Stimulated activated CD4-positive, alpha-beta T cell treated with anti-CD3 and anti-CD28 coated beads, TNF-alpha, amount 100 ng/mL, for 24 hours (primary cell): ENCODE measurements at regions not wholly inside any gene's neighbourhood (a gene's known extent, or its start where the extent isn't known, plus 50 kb on each side); places are given as distances from the start of the nearest gene placed in this dataset.

Source experiments
- DNase-seq, 3 experiments: peaks; one replicate each; pipeline ENCODE4 v3.0.0-alpha.2; 2020; ENCODE audit warnings: low read depth in 3 of 3

DNA sequence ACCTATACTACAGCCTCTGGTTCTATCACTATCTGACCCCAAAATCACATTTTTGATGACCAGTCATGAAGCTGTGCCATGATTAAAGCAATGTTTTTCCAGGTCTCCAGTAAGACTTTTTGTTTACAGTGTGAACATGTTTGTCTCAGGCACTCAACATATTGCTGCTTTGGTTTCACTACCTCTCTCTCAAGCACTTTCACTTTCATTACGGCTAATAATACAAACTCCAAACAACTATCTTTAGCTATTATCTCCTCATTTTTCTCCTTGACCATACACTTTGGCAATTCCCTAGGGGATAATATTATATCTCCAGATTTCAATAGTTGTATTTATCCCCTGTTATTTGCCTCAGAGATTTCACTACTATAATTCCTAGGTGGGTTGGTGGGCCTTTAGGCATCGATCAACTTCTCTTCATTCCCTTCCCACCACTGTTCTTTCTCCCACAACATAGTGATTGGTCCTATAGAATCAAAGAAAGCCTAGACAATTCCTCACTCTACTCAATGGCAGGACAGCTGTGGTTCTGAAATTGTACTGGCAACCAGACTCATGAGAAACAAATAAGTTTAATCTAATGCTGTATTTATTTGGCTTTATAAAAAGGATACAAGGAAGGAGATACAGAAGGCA, 261.4 kb upstream of the ZWINT start:
- DNase-seq, result no peak

GRCh38 chr10:56606202-56606601, 245.1 kb upstream of the ZWINT start:
- no peak for DNase-seq

DNA sequence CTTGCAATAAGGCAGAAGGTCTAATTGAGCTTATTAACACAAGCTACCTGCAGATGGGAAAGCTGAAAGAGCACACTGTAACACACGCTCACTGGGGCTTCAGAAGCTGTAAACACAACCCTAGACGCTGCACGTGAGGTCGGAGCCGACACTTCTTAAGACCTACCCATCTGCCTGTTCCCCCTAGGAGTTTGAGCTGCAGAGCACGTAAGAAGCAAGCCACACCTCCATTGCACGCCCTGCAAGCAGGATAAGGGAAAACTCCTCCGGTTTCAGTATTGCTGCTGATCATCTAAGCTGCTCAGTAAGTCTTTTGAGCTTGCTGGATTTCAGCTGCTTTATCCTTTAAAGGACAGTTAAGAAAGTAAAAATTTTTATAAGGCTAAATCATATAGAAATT, 244.0 kb upstream of the ZWINT start:
- no peak for DNase-seq

DNA sequence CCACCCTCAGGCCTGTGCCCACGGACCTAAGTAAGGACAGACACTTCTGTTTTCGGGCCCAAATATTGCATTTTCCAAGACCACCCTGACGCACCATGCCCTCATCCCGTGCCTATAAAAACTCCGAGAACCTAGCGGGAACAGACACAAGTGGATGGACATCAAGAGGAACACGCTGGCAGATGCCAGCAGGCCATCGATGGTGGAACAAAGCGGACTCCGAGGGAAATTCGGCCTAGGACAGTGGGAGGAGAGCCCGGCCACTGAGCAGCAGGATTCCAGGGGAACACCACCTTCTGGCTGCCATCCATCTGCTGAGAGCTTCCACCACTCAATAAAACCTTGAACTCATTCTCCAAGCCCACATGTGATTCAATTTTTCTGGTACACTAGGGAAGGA, 243.6 kb upstream of the ZWINT start:
- DNase-seq, result no peak

- no peak for DNase-seq
Measured at GRCh38 chr10:56599201-56599600, 238.1 kb upstream of the ZWINT start.

- DNase-seq, result no peak
Measured at GRCh38 chr10:56596257-56596656, 235.2 kb upstream of the ZWINT start.

DNA sequence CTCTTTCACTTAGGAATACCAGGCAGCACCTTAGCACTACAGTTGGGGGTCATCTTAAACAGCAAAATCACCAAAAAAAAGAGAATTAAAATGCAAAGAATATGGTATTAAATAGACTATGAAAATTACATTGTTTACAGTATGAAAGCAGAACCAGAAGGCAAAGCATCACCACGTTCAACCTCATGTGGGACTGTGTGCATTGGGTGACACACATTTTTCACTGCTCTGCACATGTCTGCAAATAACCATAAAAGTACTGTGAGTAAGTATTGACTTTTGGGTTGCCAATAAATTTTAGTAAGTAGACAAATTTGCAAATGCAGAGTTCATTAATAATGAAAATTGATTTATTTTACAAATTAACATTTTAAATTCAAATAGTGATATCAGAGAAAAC, 232.1 kb upstream of the ZWINT start:
- no peak for DNase-seq

GRCh38 chr10:56586461-56586891, 225.4 kb upstream of the ZWINT start:
- DNase-seq, result no peak

DNA sequence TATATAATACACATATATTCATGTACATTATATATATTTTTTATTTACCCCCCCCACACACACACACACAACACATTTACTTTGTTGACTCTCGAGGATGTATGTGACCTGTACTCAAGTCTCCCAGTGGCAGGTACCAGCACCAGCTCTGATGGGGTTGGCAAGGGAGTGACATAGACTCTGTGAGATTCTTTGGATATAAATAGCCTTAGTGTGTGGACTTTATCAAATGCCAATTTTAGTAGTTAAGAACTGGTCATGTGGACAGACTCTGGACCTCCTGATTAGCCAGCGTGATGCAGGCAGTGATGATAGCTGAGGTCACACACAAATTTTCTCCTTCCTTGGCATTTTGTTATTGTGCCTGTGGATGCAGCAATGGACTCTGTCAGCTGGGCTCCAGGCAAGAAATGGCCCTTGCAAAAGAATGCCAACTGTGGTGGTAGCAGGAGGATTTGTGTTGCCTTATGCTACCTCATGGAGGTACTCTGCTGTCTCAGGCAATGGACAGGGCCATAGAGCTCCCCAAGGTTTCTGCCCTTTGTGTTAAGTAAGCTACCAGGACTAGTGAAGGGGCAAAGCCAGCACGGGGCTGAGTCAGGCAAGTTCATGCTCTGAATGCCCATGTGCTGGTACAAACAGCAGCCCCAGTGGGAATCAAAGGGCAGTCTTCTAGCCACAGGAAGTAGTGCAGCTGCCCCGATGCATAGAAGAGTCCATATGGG, 224.6 kb upstream of the ZWINT start:
- DNase-seq, result no peak

DNA sequence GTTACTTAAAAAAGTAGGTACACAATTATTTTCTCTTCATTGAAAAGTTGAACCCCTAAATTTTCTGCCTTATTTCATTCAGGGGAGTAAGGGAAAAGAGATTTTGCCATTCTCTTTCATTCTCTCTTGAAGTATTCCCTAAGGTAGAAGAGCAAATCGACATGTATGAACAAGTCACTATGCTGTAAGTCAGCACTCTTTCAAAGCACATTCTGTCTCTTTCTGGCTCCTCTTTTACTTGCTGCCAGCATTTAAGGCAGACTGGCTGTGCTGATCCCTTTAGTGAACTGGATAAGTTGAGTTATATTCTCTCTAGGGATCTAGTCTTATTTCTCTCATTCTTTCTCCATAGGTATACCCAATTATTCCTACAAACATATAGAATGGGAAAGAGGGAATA, 222.3 kb upstream of the ZWINT start:
- no peak for DNase-seq

GRCh38 chr10:56567580-56567979, 206.5 kb upstream of the ZWINT start:
- no peak for DNase-seq

- DNase-seq, result no peak
Measured at GRCh38 chr10:56561336-56561735, 200.3 kb upstream of the ZWINT start.

DNA sequence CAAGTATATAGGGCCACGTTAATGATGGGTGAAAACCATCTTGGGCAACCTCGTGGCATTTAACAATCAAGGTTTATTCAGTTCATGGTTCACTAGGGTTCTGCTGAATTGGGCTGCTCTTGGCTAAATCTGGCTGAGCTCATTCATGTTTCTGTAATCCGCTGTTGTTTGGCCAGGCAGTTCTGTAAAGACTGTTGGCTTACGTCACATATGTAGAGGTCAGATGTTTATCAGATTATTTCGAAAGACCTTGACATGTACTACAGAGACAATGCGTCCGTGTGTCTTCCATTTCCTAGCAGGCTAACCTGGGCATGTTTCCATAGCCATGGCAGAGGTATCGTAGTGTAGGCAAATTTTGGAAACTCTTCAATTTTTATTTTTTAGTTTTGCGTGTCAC, 190.0 kb upstream of the ZWINT start:
- no peak for DNase-seq

DNA sequence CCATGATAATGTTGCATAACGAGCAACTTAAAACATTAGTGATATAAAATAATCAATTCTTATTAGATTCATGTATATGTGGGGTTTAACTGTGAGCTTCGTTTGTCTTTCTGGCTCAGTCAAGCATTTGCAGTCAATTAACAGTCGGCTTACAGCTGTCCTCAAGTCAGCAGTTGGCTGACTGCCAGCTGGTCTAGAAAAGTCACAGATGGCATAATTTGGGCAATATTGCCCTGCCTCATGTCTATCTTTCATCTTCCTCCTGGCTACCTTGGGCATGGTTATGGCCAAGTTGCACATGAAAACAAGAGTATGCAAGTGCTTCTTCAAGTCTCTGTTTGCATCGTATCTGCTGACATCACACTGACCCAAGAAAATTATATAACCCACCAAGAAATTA, 186.1 kb upstream of the ZWINT start:
- DNase-seq, result no peak

DNA sequence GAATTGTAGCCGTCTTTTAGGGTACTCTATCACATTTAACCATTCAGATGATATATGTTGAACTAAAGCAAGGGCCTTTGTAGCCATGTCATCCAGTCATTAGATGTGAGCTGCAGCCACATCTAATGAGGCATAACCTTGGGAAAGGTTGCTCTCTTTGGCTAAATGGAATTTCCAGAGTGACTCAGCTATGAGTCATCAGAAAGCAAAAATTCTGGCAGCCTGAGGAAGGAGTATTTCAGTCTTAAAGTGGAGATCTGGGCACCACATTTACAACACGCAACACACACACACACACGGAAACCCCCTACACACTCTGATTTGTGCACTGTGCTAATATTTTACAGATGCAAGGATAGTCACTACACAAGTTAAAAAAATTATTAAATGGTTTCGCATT, 176.9 kb upstream of the ZWINT start:
- DNase-seq, result no peak

- DNase-seq, result no peak
Measured at GRCh38 chr10:56522166-56522565, 161.1 kb upstream of the ZWINT start.

- no peak for DNase-seq
Measured at GRCh38 chr10:56508562-56508961, 147.5 kb upstream of the ZWINT start.

- DNase-seq, result no peak
Measured at GRCh38 chr10:56507033-56507432, 146.0 kb upstream of the ZWINT start.

- DNase-seq, result no peak
Measured at GRCh38 chr10:56505555-56505954, 144.5 kb upstream of the ZWINT start.

- no peak for DNase-seq
Measured at GRCh38 chr10:56496186-56496486, 135.1 kb upstream of the ZWINT start.

GRCh38 chr10:56487746-56488145, 126.7 kb upstream of the ZWINT start:
- DNase-seq, result no peak

DNA sequence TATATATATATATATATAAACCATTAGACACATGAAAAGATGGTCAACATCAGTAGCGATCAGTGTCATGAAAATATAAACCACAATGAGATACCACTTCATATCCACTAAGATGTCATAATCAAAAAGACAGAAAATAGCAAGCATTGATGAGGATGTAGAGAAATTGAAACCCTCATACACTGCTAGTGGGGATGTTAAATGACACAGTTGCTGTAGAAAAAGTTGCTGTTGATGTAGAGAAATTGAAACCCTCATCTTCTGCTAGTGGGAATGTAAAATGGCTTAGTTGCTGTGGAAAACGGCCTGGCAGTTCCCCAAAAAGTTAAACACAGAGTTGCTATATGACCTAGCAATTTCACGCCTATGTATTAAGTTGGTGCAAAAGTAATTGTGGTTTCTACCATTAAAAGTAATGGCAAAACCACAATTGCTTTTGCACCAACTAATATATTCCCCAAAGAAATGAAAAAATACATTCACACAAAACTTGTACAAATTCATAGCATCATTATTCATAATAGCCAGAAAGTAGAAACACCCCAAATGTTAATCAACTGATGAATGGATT, 120.5 kb upstream of the ZWINT start:
- DNase-seq, result no peak

- DNase-seq, result no peak
Measured at GRCh38 chr10:56472978-56473377, 111.9 kb upstream of the ZWINT start.

- no peak for DNase-seq
Measured at GRCh38 chr10:56470701-56471100, 109.6 kb upstream of the ZWINT start.
